OCI-LY1 (cell line): ENCODE measurements at regions not wholly inside any gene's neighbourhood (a gene's known extent, or its start where the extent isn't known, plus 50 kb on each side); places are given as distances from the start of the nearest gene placed in this dataset.

Experiments used
- CTCF ChIP-seq: fragments of 200-600 bp; sonication (generic), shearing (Covaris generic); IDR thresholded peaks from 2 replicates; pipeline ENCODE4 v1.5.1; 2017; ENCODE audit warnings: mild to moderate bottlenecking, antibody characterized with exemption, low read length, moderate library complexity, mixed read lengths
- EZH2 ChIP-seq: fragments of 200-600 bp; sonication (generic), shearing (Covaris generic); IDR thresholded peaks from 2 replicates; pipeline ENCODE4 v1.8.0; 2017; ENCODE audit warnings: borderline replicate concordance, mixed run types, mild to moderate bottlenecking, antibody characterized with exemption, low read length, moderate library complexity, mixed read lengths

- no peak for TF ChIP-seq CTCF
- TF ChIP-seq EZH2: no peak
These were observed 251.1 kb downstream of the NXPE2 start for GRCh38 chr11:114929351-114930000.
